ENCODE measurements at regions not wholly inside any gene's neighbourhood (a gene's known extent, or its start where the extent isn't known, plus 50 kb on each side); places are given as distances from the start of the nearest gene placed in this dataset.

- Mint-ChIP-seq H3K27me3 (peaks cover 2 to 7% of the 10 kb centered on the region in 2 donors), H3K27ac (no peak overlapping the region), H3K36me3 (no peaks in the 10 kb centered on the region), H3K4me1 (no peaks in the 10 kb centered on the region), H3K9me3 (no peaks in the 10 kb centered on the region), H3K4me3 (no peak overlapping the region)
- intact Hi-C loops (cut with micrococcal nuclease): no loop called here
- Histone ChIP-seq H3K9me3 (ENCODE audit: control insufficient read depth in 1 of 2, low read length in 2 of 2) (no peaks in the 10 kb centered on the region), H3K27ac (ENCODE audit: low read depth, low read length) (no peak overlapping the region), H3K4me3 (ENCODE audit: low read length in 2 of 2) (no peak overlapping the region), H3K4me1 (ENCODE audit: insufficient read depth, low read length) (no peaks in the 10 kb centered on the region), H3K27me3 (ENCODE audit: insufficient read depth, low read length) (no peaks in the 10 kb centered on the region), H3K36me3 (ENCODE audit: insufficient read depth, low read length) (no peaks in the 10 kb centered on the region)
- no peak for DNase-seq
- ChIA-PET POLR2A (ENCODE audit: partially characterized antibody) (no interaction called here), CTCF (ENCODE audit: partially characterized antibody) (no interaction called here)
Measured at GRCh38 chr7:116354546-116355423, 144.4 kb downstream of the TES start.

DNA sequence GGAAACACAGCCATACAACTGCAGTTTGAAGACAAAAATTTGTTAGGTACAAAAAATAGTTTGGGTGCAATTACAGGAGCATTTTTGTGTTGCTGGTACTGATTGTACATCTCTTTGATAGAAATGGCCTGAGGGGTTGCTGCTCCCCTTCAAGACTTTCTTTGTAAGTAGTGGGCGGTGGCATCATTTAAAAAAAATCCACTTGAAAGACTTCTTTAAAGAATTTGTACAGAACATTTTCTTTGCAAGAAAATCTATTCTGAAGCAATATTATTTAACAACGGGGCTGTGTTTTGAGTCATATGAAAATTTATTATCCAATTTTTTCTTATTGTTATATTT, 144.1 kb upstream of the CAV2 start:
- Mint-ChIP-seq H3K27ac (no peak overlapping the region), H3K4me1 (no peaks in the 10 kb centered on the region), H3K4me3 (no peak overlapping the region), H3K36me3 (no peaks in the 10 kb centered on the region), H3K27me3 (peaks cover 2 to 7% of the 10 kb centered on the region in 2 donors), H3K9me3 (no peaks in the 10 kb centered on the region)
- POLR2A ChIA-PET (ENCODE audit: partially characterized antibody): no interaction called here
- Histone ChIP-seq H3K27ac (ENCODE audit: low read depth, low read length) (no peak overlapping the region), H3K4me1 (ENCODE audit: insufficient read depth, low read length) (no peaks in the 10 kb centered on the region), H3K36me3 (ENCODE audit: insufficient read depth, low read length) (no peaks in the 10 kb centered on the region), H3K4me3 (ENCODE audit: low read length in 2 of 2) (no peak overlapping the region), H3K9me3 (ENCODE audit: control insufficient read depth in 1 of 2, low read length in 2 of 2) (no peaks in the 10 kb centered on the region), H3K27me3 (ENCODE audit: insufficient read depth, low read length) (no peaks in the 10 kb centered on the region)
- DNase-seq: no peak
- CTCF ChIA-PET (ENCODE audit: partially characterized antibody): no interaction called here
- intact Hi-C loops (cut with micrococcal nuclease): no loop called here

GRCh38 chr7:116356333-116356965, 143.1 kb upstream of the CAV2 start:
- CTCF ChIA-PET (ENCODE audit: partially characterized antibody): no interaction called here
- H3K27me3 ChIP-seq (ENCODE audit: insufficient read depth, low read length): no peaks in the 10 kb centered on the region
- H3K27ac ChIP-seq (ENCODE audit: low read depth, low read length): no peak overlapping the region
- H3K36me3 Mint-ChIP-seq: no peaks in the 10 kb centered on the region
- peaks cover 2 to 7% of the 10 kb centered on the region in 2 donors for H3K27me3 Mint-ChIP-seq
- no peak overlapping the region for H3K4me3 Mint-ChIP-seq
- no peaks in the 10 kb centered on the region for H3K9me3 ChIP-seq (ENCODE audit: control insufficient read depth in 1 of 2, low read length in 2 of 2)
- POLR2A ChIA-PET (ENCODE audit: partially characterized antibody): no interaction called here
- H3K4me3 ChIP-seq (ENCODE audit: low read length in 2 of 2): no peak overlapping the region
- no peaks in the 10 kb centered on the region for H3K4me1 Mint-ChIP-seq
- no peak for DNase-seq
- H3K27ac Mint-ChIP-seq: no peak overlapping the region
- peaks cover 0 to 2% (median 0%) of the 10 kb centered on the region in 8 donors for H3K9me3 Mint-ChIP-seq
- H3K4me1 ChIP-seq (ENCODE audit: insufficient read depth, low read length): no peaks in the 10 kb centered on the region
- intact Hi-C loops (cut with micrococcal nuclease): no loop called here
- no peaks in the 10 kb centered on the region for H3K36me3 ChIP-seq (ENCODE audit: insufficient read depth, low read length)

DNA sequence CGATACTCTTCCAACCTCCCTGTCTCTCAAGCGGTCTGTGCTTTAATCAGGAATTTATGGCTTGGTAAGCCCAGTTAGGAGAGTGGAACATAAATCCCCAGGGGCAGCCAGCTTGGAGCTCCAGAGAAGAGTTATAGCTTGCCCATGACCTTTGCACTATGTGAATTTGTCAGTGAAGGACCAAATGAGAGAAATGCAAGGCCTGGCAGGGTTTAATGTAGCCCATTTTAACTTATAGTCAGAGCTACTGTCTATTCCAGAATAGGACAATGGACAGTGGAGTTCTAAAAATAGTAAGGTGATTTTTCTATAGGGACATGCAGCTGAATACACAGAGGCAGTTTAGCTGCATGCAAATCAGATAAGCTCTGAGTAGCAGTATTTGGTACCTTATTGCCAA, 142.6 kb upstream of the CAV2 start:
- Mint-ChIP-seq H3K36me3 (no peaks in the 10 kb centered on the region), H3K27me3 (peaks cover 2 to 7% of the 10 kb centered on the region in 2 donors), H3K4me3 (no peak overlapping the region), H3K27ac (no peak overlapping the region), H3K9me3 (peaks cover 0 to 2% (median 0%) of the 10 kb centered on the region in 8 donors), H3K4me1 (no peaks in the 10 kb centered on the region)
- H3K4me1 ChIP-seq (ENCODE audit: insufficient read depth, low read length): no peaks in the 10 kb centered on the region
- intact Hi-C loops (cut with micrococcal nuclease): no loop called here
- no peak for DNase-seq
- no peak overlapping the region for H3K4me3 ChIP-seq (ENCODE audit: low read length in 2 of 2)
- no peak overlapping the region for H3K27ac ChIP-seq (ENCODE audit: low read depth, low read length)
- POLR2A ChIA-PET (ENCODE audit: partially characterized antibody): no interaction called here
- CTCF ChIA-PET (ENCODE audit: partially characterized antibody): no interaction called here
- no peaks in the 10 kb centered on the region for H3K36me3 ChIP-seq (ENCODE audit: insufficient read depth, low read length)
- H3K9me3 ChIP-seq (ENCODE audit: control insufficient read depth in 1 of 2, low read length in 2 of 2): no peaks in the 10 kb centered on the region
- no peaks in the 10 kb centered on the region for H3K27me3 ChIP-seq (ENCODE audit: insufficient read depth, low read length)

- peaks cover 0 to 7% of the 10 kb centered on the region in 2 donors for H3K27me3 Mint-ChIP-seq
- H3K4me1 ChIP-seq (ENCODE audit: insufficient read depth, low read length): no peaks in the 10 kb centered on the region
- H3K27ac ChIP-seq (ENCODE audit: low read depth, low read length): no peak overlapping the region
- H3K36me3 Mint-ChIP-seq: no peaks in the 10 kb centered on the region
- no peaks in the 10 kb centered on the region for H3K9me3 ChIP-seq (ENCODE audit: control insufficient read depth in 1 of 2, low read length in 2 of 2)
- H3K9me3 Mint-ChIP-seq: peaks cover 0 to 2% (median 0%) of the 10 kb centered on the region in 8 donors
- no peaks in the 10 kb centered on the region for H3K4me1 Mint-ChIP-seq
- ChIA-PET CTCF (ENCODE audit: partially characterized antibody) (no interaction called here), POLR2A (ENCODE audit: partially characterized antibody) (no interaction called here)
- H3K4me3 ChIP-seq (ENCODE audit: low read length in 2 of 2): no peak overlapping the region
- no peak overlapping the region for H3K27ac Mint-ChIP-seq
- intact Hi-C loops (cut with micrococcal nuclease): no loop called here
- no peak for DNase-seq
- no peaks in the 10 kb centered on the region for H3K27me3 ChIP-seq (ENCODE audit: insufficient read depth, low read length)
- no peaks in the 10 kb centered on the region for H3K36me3 ChIP-seq (ENCODE audit: insufficient read depth, low read length)
- no peak overlapping the region for H3K4me3 Mint-ChIP-seq
Measured at GRCh38 chr7:116357781-116358670, 141.5 kb upstream of the CAV2 start.

GRCh38 chr7:116361767-116362166, 137.8 kb upstream of the CAV2 start:
- Histone ChIP-seq H3K27ac (ENCODE audit: low read depth, low read length) (no peak overlapping the region), H3K4me3 (ENCODE audit: low read length in 2 of 2) (no peak overlapping the region), H3K9me3 (ENCODE audit: control insufficient read depth in 1 of 2, low read length in 2 of 2) (no peaks in the 10 kb centered on the region), H3K27me3 (ENCODE audit: insufficient read depth, low read length) (no peaks in the 10 kb centered on the region), H3K4me1 (ENCODE audit: insufficient read depth, low read length) (no peaks in the 10 kb centered on the region), H3K36me3 (ENCODE audit: insufficient read depth, low read length) (no peaks in the 10 kb centered on the region)
- H3K4me1 Mint-ChIP-seq: no peaks in the 10 kb centered on the region
- ChIA-PET POLR2A (ENCODE audit: partially characterized antibody) (no interaction called here), CTCF (ENCODE audit: partially characterized antibody) (no interaction called here)
- H3K36me3 Mint-ChIP-seq: no peaks in the 10 kb centered on the region
- intact Hi-C loops (cut with micrococcal nuclease): no loop called here
- peaks cover 0 to 2% (median 0%) of the 10 kb centered on the region in 8 donors for H3K9me3 Mint-ChIP-seq
- no peak overlapping the region for H3K27ac Mint-ChIP-seq
- H3K4me3 Mint-ChIP-seq: no peak overlapping the region
- no peak for DNase-seq
- H3K27me3 Mint-ChIP-seq: peaks cover 0 to 2% of the 10 kb centered on the region in 2 donors

DNA sequence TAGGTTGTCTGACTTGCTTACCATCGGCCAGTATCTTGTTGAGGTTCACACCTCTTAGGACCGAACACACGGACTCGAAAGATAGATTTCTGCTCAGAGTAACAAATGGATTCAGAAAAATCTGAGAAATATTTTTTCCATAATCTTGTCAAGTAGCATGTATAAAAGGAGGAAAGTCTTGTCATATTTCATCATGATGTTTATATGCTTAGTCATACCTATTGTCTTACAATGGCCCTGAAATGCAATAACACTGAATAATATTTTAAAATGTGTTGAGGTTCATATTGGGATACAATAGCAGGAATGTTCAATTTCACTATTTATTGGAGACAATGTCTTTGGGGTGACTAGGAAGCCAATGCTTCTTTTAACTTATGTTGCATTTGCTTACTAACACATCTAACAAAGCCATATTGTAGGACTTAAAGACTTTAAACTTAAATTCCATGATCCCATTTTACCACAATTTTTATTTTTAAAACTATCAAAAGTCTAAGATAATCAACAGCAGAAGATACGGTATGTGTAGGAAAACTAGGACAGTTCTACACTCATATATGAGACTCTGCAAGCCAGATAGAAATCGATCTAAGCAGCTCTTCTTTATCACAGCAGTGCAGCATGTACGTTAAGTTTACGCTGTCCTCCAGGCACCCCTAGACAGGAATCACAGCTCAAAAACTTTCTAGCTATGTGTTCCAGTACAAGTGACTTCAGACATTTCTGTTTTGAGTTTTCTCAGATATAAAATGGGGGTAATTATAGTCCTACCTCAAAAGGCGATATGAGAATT, 135.7 kb upstream of the CAV2 start:
- Histone ChIP-seq H3K4me1 (ENCODE audit: insufficient read depth, low read length) (no peaks in the 10 kb centered on the region), H3K4me3 (ENCODE audit: low read length in 2 of 2) (no peak overlapping the region), H3K9me3 (ENCODE audit: control insufficient read depth in 1 of 2, low read length in 2 of 2) (no peaks in the 10 kb centered on the region), H3K27me3 (ENCODE audit: insufficient read depth, low read length) (no peaks in the 10 kb centered on the region), H3K36me3 (ENCODE audit: insufficient read depth, low read length) (no peaks in the 10 kb centered on the region), H3K27ac (ENCODE audit: low read depth, low read length) (no peak overlapping the region)
- Mint-ChIP-seq H3K9me3 (peaks cover 0 to 2% (median 0%) of the 10 kb centered on the region in 8 donors), H3K27ac (no peak overlapping the region), H3K4me3 (no peak overlapping the region), H3K27me3 (peaks cover 4 to 5% of the 10 kb centered on the region in 2 donors), H3K4me1 (no peaks in the 10 kb centered on the region), H3K36me3 (no peaks in the 10 kb centered on the region)
- CTCF ChIA-PET (ENCODE audit: partially characterized antibody): no interaction called here
- DNase-seq: no peak
- intact Hi-C loops (cut with micrococcal nuclease): no loop called here
- POLR2A ChIA-PET (ENCODE audit: partially characterized antibody): no interaction called here

Data from CD4-positive, alpha-beta memory T cell (primary cell).